ENCODE measurements at regions not wholly inside any gene's neighbourhood (a gene's known extent, or its start where the extent isn't known, plus 50 kb on each side); places are given as distances from the start of the nearest gene placed in this dataset.

DNA sequence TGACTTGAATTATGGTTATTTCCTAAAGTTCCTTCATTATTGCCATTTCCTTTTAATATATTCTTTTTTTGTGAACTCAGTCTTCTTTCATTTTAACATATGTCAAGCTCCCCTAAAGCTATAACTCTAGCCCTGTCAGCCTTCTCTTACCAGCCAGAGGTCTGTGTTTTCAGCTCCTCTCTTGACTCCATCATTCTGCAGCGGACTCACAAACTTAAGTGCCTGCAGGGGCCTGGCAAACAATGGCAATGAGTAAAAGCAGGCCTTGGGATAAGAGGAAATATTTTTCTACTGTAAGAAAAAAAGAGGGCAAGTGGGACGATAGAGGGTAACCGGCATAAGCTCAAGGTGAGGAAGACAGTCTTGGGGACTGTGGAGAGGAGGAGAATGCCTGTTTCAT, 424.5 kb upstream of the RGS6 start:
- H3K4me1 ChIP-seq: peaks cover 0 to 18% (median 1%) of the 10 kb centered on the region in 4 donors
- no peak overlapping the region for H3K27ac ChIP-seq
- H3K9me3 ChIP-seq: no peaks in the 10 kb centered on the region
- intact Hi-C loops (cut with DNase I; ENCODE audit: low total_unique reads): no loop called here
- H3K36me3 ChIP-seq: peaks cover 0 to under 1% (median 0%) of the 10 kb centered on the region in 3 donors
- no peak for DNase-seq
- H3K4me3 ChIP-seq: no peak overlapping the region
- TF ChIP-seq, protein P1, sequence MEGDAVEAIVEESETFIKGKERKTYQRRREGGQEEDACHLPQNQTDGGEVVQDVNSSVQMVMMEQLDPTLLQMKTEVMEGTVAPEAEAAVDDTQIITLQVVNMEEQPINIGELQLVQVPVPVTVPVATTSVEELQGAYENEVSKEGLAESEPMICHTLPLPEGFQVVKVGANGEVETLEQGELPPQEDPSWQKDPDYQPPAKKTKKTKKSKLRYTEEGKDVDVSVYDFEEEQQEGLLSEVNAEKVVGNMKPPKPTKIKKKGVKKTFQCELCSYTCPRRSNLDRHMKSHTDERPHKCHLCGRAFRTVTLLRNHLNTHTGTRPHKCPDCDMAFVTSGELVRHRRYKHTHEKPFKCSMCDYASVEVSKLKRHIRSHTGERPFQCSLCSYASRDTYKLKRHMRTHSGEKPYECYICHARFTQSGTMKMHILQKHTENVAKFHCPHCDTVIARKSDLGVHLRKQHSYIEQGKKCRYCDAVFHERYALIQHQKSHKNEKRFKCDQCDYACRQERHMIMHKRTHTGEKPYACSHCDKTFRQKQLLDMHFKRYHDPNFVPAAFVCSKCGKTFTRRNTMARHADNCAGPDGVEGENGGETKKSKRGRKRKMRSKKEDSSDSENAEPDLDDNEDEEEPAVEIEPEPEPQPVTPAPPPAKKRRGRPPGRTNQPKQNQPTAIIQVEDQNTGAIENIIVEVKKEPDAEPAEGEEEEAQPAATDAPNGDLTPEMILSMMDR (IDR thresholded peaks at IDR 0.05): no peak
- H3K27me3 ChIP-seq: no peaks in the 10 kb centered on the region

DNA sequence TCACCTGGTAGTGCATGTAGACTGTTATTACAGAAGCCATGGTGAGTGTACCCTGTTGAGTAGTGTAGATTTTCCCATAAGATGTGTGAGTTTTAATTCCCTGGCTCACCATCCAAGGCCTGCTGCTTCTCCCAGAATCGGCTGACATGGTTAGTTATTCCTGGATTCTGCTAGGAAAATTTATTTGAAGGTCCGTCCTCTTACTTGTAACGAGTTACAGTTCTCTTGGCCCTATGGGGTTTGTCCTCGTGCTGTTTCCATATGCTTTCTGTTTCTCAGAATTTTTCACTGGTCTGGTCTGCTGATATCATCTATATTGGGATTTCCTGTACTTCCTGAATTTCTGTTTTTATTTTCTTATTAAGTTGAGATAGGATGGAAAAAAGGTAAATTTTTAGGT, 423.3 kb upstream of the RGS6 start:
- H3K27ac ChIP-seq: no peak overlapping the region
- no peaks in the 10 kb centered on the region for H3K9me3 ChIP-seq
- TF ChIP-seq, protein P1 (IDR thresholded peaks at IDR 0.05): no peak
- no peak for DNase-seq
- peaks cover 0 to 10% (median 8%) of the 10 kb centered on the region in 3 donors for H3K36me3 ChIP-seq
- intact Hi-C loops (cut with DNase I; ENCODE audit: low total_unique reads): no loop called here
- H3K4me3 ChIP-seq: no peak overlapping the region
- H3K4me1 ChIP-seq: peaks cover 0 to 14% (median 1%) of the 10 kb centered on the region in 4 donors
- H3K27me3 ChIP-seq: no peaks in the 10 kb centered on the region

DNA sequence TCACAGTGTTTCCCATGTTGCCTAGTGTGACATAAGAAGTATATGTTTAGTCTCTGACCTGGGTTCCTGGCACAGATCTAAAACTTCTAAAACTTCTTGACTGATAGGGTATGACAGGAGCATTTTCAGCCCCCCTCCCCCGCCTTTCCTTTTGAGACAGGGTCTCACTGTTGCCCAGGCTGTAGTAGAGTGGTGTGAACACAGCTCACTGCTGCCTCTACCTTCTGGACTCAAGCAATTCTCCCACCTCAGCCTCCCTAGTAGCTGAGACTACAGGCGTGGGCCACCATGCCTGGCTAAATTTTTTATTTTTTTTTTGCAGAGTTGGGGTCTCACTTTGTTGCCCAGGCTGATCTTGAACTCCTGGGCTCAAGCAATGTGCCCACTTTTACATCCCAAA, 421.1 kb upstream of the RGS6 start:
- TF ChIP-seq, protein P1 (IDR thresholded peaks at IDR 0.05): no peak
- intact Hi-C loops (cut with DNase I; ENCODE audit: low total_unique reads): no loop called here

DNA sequence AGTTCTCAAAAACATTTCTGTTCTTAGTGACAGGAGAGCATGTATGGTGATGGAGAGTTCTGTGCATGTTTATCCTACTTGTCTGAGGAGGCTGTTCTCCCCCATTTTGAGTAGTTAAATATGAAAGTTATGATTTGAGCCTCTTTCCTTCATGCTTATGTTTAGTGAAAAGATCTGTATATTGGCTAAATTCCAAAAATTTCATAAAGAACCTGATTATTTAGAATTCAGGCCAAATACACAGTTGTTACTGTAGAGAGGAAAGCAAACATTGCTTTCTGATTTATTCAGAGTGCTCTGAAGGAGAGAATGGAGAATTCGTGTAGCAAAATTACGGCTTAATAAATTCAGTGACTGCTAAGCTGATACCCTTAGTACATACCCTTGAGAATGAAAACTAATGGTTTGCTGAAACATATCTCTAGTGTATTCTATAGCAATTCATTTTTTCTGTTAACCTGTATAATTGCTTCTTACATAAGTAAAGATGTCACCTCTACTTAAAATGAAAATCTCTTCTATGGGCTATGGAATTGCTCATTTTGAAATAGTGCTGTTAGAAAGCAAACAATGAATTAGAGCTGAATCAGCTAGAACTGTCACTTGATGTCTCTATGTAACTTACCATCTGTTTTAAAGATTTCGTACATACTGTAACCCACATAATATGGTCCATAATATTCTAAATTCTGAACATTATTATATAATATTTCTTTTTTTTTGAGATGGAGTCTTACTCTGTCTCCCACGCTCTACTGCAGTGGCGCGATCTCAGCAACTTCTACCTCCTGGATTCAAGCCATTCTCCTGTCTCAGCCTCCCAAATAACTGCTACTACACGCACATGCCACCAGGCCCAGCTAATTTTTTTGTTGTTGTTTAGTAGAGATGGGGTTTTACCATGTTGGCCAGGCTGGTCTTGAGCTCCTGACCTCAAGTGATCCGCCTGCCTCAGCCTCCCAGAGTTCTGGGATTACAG, 417.0 kb upstream of the RGS6 start:
- peaks cover 0 to 4% (median 0%) of the 10 kb centered on the region in 4 donors for H3K4me1 ChIP-seq
- H3K4me3 ChIP-seq: no peak overlapping the region
- intact Hi-C loops (cut with DNase I; ENCODE audit: low total_unique reads): no loop called here
- peaks cover 0 to 17% (median 8%) of the 10 kb centered on the region in 3 donors for H3K36me3 ChIP-seq
- no peaks in the 10 kb centered on the region for H3K27me3 ChIP-seq
- H3K27ac ChIP-seq: no peak overlapping the region
- no peaks in the 10 kb centered on the region for H3K9me3 ChIP-seq
- TF ChIP-seq, protein P1 (IDR thresholded peaks at IDR 0.05): no peak
- DNase-seq: no peak

More for the DNA sequence above, 421.1 kb upstream of the RGS6 start:
- no peaks in the 10 kb centered on the region for H3K9me3 ChIP-seq
- H3K4me1 ChIP-seq: peaks cover 0 to 9% (median 1%) of the 10 kb centered on the region in 4 donors
- H3K36me3 ChIP-seq: peaks cover 0 to 17% (median 8%) of the 10 kb centered on the region in 3 donors
- H3K27me3 ChIP-seq: no peaks in the 10 kb centered on the region
- H3K4me3 ChIP-seq: no peak overlapping the region
- DNase-seq: no peak
- no peak overlapping the region for H3K27ac ChIP-seq

DNA sequence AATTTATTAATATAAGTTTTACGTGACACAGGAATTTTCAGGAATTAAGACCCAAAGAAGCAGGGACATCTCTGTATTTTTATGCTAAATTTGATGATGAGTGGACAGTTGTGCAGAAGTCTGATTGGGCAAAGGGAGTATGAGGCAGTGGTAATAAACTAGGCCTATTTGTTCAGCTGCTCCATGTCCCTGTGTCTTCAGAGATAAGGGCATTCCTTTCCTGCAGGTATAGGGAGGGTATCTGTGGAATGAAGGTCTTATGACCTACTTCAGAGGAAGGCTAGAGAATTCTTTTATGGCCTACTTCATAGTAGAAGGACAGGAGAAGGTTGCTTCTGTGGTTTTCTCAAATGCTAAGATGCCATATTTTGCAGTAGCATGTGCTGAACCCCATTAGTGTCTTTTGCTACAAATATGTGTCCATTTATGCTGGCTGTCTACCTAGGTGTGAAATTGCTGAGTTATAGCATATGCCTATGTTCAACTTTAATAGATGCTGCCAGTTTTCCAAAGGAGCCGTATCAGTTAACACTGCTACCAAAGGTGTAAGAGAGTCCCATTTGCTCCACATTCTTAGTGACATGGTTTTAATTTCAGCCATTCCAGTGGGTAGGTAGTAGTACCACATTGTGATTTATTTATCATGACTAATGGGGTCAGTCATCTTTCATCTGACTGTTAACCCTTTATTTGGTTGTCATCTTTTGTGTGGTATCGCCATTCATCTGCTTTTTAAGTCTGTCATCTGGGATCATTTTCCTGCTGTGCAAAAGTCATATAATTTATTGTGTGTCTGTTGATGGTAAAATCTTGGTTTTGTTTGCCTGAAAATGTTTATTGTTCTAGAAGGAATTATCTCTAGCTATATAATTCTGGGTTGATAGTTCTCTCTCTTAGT, 410.7 kb upstream of the RGS6 start:
- Histone ChIP-seq H3K36me3 (no peaks in the 10 kb centered on the region), H3K27ac (no peak overlapping the region), H3K27me3 (no peaks in the 10 kb centered on the region), H3K9me3 (no peaks in the 10 kb centered on the region), H3K4me3 (no peak overlapping the region), H3K4me1 (peaks cover 0 to 4% (median 0%) of the 10 kb centered on the region in 4 donors)
- no peak for DNase-seq
- TF ChIP-seq, protein P1 (IDR thresholded peaks at IDR 0.05): no peak
- intact Hi-C loops (cut with DNase I; ENCODE audit: low total_unique reads): no loop called here

Data from tibial artery (tissue), 4 donors.